Brain microvascular endothelial cell (primary cell): ENCODE measurements at regions not wholly inside any gene's neighbourhood (a gene's known extent, or its start where the extent isn't known, plus 50 kb on each side); places are given as distances from the start of the nearest gene placed in this dataset.

Experiments used
- DNase-seq: peaks from one replicate; pipeline ENCODE4 v3.0.0-alpha.2; 2020
- H3K27ac ChIP-seq: fragments of 250-450 bp; sonication (Bioruptor Pico); 2 replicates; pipeline ENCODE4 v1.5.1; 2020; ENCODE audit warnings: mild to moderate bottlenecking, moderate library complexity
- H3K27me3 ChIP-seq: fragments of 250-450 bp; sonication (Bioruptor Pico); replicated peaks from 2 replicates; pipeline ENCODE4 v1.5.1; 2020; ENCODE audit warnings: mild to moderate bottlenecking
- H3K36me3 ChIP-seq: fragments of 250-450 bp; sonication (Bioruptor Pico); replicated peaks from 2 replicates; pipeline ENCODE4 v1.5.1; 2020; ENCODE audit warnings: mild to moderate bottlenecking
- H3K4me3 ChIP-seq: 2 replicates; pipeline ENCODE4 v1.5.1; 2011; ENCODE audit warnings: low read depth, mild to moderate bottlenecking, control low read depth, low read length, moderate library complexity
- CTCF ChIP-seq: IDR thresholded peaks from 2 replicates; pipeline ENCODE4 v1.5.1; 2011; ENCODE audit warnings: low read depth, mild to moderate bottlenecking, moderate library complexity, low read length, control low read depth, inconsistent platforms; ENCODE audit errors: missing control alignments
- in situ Hi-C: cut with HindIII; loops from 2 replicates; pipeline ENCODE4 v1.10.0; 2017; ENCODE audit warnings: low sequenced_read_pairs, low pct_ligation_motif_present

GRCh38 chr21:38729291-38729690 lies 76.4 kb upstream of the ETS2 start:
- Histone ChIP-seq H3K4me3 (no peak overlapping the region), H3K36me3 (no peaks in the 10 kb centered on the region), H3K27ac (peak overlapping the region; percentile 51), H3K27me3 (no peaks in the 10 kb centered on the region)
- no peak for TF ChIP-seq CTCF
- in situ Hi-C loops, result no loop called here
- DNase-seq, result no peak

- in situ Hi-C loops, result no loop called here
- TF ChIP-seq CTCF, result no peak
- Histone ChIP-seq H3K36me3 (no peaks in the 10 kb centered on the region), H3K4me3 (no peak overlapping the region), H3K27ac (peak overlapping the region; percentile 51), H3K27me3 (no peaks in the 10 kb centered on the region)
- DNase-seq, result peak; percentile 53
Measured at GRCh38 chr21:38729754-38730379, 75.9 kb upstream of the ETS2 start.

- H3K4me3 ChIP-seq, result peak overlapping the region; percentile 47
- DNase-seq, result peak; percentile 79
- no peaks in the 10 kb centered on the region for H3K27me3 ChIP-seq
- peak; percentile 96 for TF ChIP-seq CTCF
- no peaks in the 10 kb centered on the region for H3K36me3 ChIP-seq
- no peak overlapping the region for H3K27ac ChIP-seq
- in situ Hi-C loops, result no loop called here
Measured at GRCh38 chr21:38733972-38734546, 71.7 kb upstream of the ETS2 start.

GRCh38 chr21:38734646-38735365 lies 70.9 kb upstream of the ETS2 start:
- H3K27me3 ChIP-seq, result no peaks in the 10 kb centered on the region
- no peak for DNase-seq
- no peaks in the 10 kb centered on the region for H3K36me3 ChIP-seq
- TF ChIP-seq CTCF, result no peak
- H3K4me3 ChIP-seq, result no peak overlapping the region
- in situ Hi-C loops, result no loop called here
- no peak overlapping the region for H3K27ac ChIP-seq

- no peak for TF ChIP-seq CTCF
- Histone ChIP-seq H3K36me3 (no peaks in the 10 kb centered on the region), H3K4me3 (no peak overlapping the region), H3K27ac (no peak overlapping the region), H3K27me3 (no peaks in the 10 kb centered on the region)
- DNase-seq, result no peak
- in situ Hi-C loops, result no loop called here
Measured at GRCh38 chr21:38735626-38736206, 70.0 kb upstream of the ETS2 start.
